NCI-H1694 (cell line): ENCODE measurements at regions not wholly inside any gene's neighbourhood (a gene's known extent, or its start where the extent isn't known, plus 50 kb on each side); places are given as distances from the start of the nearest gene placed in this dataset.
"Not testable (repeated sequence)": the region's sequence is repeated elsewhere in the genome, so short reads cannot be mapped to it uniquely, and the experiment has no call there.

Experiments
- DNase-seq: peaks from one replicate; lab custom pipeline; 2025; lab: John Stamatoyannopoulos, UW

- no peak for DNase-seq
Observed at GRCh38 chr5:117138523-117138922, 563.9 kb upstream of the SEMA6A start.

DNA sequence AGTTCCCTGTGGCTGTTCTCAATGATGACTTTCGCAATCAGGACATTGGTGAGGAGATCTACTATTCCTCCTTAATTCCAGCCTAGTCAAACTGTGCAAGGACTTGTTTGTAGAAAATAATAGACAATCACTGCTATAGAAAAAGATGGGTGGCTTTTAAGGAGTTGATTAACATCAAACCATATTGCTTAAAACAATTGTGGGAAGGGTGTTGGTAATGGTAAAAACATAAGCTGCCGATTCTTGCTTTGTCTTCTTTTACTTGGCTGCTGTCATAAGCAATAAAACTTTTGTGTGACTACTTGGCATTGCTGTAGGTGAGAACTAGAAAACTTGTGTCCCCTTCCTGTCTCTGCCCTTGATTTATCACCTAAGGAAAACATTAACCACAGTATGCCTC is 561.2 kb upstream of the SEMA6A start:
- DNase-seq, result no peak

- no peak for DNase-seq
Observed at GRCh38 chr5:117133198-117133597, 558.6 kb upstream of the SEMA6A start.

DNA sequence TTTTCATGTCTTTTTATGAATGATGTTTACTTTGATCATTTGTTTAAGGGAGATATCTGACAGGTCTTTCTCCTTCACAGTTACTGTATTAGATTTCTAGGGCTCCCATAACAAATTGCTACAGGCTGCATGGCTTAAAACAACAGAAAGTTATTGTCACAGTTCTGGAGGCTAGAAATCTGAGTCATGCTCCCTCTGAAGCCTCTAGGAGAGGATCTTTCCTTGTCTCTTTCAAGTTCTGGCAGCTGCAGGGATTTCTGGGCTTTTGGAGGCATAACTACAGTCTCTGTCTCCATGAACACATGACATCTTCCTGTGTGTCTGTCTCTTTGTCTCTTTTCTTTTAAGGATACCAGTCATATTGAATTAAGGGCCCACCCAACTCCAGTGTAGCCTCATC is 557.3 kb upstream of the SEMA6A start:
- DNase-seq, result no peak

DNA sequence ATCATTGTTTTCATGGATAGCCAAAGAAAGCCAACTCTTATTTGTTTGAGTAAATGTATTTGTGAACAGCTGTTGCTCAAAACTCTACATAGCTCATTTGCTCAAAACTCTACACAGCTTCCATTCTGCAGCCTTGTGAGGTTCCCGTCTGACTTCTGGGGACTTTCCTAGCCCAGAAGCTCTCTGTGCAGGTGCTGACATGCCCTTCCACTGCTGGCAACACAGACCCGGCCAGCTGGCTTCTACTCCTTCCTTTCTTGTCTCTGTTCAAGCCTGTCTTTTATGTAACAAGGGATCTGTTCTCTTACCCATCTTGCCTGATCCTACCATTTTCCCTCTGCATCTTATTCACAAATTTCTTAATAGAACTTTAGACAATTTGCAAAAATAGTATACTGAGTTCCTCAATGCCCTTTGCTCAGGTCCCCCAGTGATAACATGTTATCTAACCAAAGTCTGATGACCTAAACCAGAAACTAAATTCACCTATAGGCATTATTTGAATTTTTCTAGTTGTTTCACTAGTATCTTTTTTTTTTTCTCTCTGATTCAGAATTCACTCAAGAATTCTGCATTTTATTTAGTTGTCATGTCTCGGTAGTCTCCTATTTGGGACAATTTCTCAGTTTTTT is 556.5 kb upstream of the SEMA6A start:
- DNase-seq, result peak; percentile 77

DNA sequence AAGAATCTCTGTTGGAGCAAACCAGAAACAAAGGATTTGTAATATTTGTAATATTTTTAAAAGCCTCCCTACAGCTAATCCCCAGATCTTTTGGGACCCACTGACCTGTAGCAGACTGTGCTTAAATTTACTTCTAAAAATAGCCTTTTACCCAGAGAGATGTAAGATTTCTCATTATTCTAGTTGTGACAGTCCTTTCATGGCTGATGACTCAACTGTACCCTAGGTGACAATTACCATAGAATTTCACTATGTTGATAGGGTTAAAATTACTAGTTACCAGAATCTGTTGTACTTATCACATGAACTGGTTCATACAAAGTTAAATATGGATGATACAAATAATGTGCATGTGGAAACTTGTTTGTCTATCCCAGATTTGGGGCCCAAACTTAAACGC is 543.9 kb upstream of the SEMA6A start:
- DNase-seq, result no peak

GRCh38 chr5:117117314-117117713 is 542.7 kb upstream of the SEMA6A start:
- not testable (repeated sequence) for DNase-seq

DNA sequence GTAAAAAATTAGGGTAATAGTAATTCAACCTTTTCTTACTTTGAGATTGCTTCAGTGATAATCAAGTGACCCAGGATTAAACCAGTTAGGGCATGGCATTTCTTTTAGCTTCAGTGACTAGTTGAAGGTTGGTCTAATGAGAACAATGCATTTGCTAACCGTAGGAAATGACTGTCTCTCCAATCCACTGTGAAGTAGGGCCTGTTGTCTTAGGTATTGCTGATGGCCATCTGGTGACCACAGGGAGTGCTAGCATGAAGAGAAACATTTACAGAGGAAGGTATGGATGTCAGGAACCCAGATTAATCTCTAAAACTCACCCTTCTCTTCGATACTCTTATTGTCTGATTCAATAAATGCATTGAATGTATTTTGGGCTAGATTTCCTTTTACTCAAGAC is 535.9 kb upstream of the SEMA6A start:
- DNase-seq, result no peak

DNA sequence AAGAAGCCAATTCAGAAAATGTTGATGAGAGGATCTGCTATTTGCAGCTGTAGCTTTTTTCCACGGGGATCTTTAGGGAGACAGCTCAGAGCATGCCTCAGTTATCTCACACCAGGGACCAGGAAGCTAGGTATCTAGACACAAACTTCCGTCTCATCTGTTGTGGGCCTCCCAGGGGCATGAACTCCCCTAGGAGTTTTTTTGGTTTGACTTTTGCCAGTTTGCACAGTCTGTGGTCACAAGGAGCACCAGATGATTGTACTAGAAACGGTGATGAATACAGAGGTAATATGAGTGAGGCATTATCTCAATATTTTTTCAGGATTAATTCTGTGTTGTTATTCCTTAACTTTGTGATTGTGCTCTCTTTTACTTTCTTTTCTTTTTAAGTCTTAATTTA is 533.2 kb upstream of the SEMA6A start:
- no peak for DNase-seq

DNA sequence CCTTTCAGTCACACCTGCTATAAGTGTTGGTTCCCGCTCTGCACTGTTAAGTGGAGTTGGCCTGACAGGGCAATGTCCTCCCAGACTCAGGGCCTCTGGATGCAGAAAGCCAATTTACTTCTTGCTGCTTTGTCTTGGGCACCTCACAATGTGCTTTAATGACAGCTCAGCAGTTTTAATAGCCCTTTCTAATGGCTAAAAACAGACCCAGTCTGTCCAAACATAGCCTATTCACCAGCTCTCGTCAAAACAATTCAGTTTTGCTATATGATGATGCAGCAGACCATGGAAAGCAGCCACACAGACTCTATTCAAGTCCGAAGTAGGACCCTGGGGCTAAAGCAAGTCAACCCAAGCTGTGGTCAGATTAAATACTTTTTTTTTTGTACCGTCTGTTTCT is 529.1 kb upstream of the SEMA6A start:
- DNase-seq, result no peak

GRCh38 chr5:117102591-117102990 is 528.0 kb upstream of the SEMA6A start:
- no peak for DNase-seq

- no peak for DNase-seq
Observed at GRCh38 chr5:117100176-117100575, 525.6 kb upstream of the SEMA6A start.

DNA sequence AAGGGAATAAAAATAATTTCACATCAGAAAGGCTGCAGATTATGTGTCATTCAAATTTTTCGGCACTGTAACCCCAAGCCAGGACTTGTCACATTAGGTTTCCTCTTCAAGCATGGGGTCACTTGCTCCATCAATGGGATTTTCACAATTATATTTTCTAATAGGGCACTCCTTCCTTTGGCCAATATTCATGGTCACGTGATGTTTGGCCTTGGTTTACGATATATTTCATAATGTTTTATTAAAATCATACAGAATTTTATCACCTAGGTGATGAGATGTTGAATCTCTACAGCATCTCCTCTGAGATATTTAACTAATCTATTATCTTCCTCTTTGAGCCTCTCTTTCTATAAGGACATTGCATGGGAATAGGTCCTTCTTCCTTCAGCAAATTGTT is 523.5 kb upstream of the SEMA6A start:
- DNase-seq, result no peak

DNA sequence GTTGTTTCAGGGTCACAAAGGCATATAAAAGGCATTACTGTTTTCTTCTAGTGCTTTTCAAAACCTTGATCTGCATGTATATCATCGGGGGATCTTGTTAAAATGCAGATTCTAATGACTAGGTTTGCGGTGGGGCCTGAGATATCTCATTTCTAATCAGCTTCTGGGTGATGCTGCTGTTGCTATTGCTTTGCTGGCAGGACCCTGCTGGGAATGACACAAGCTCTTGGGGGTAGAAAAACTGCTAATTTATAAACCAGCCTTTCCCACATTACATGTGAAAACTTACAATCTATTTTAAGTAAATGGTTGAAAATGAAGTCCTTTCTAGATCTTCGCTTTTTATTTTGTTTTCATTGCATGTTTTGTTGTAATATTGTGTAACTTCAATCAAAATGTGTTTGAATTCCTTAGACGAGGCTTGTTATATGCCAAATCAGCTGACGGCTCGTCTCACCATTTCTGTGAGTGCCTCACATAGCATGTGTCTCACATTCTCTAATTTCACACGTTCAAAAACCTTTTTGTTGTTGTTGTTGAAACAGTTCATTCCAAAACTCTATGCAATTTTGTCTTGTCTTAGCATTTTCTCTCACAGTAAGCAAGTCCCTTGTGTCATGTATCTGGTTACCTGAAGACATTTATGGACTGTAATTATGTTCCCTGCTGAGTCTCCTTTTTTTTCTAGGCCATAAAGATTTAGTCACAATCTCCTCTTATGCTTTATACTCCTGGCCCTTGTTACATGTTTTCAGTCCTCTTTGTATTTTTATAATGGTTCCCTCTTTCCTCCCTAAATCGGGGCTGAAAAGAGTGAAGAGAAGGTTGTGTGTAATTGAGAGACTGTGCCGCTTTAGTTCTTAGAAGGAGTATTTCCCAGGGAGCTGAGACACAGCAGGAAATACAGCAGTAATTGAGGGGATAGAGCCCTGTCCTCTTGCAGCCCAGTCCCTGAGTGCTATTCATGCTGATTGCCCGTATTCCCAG is 521.0 kb upstream of the SEMA6A start:
- no peak for DNase-seq

GRCh38 chr5:117094114-117094815 is 519.6 kb upstream of the SEMA6A start:
- no peak for DNase-seq

DNA sequence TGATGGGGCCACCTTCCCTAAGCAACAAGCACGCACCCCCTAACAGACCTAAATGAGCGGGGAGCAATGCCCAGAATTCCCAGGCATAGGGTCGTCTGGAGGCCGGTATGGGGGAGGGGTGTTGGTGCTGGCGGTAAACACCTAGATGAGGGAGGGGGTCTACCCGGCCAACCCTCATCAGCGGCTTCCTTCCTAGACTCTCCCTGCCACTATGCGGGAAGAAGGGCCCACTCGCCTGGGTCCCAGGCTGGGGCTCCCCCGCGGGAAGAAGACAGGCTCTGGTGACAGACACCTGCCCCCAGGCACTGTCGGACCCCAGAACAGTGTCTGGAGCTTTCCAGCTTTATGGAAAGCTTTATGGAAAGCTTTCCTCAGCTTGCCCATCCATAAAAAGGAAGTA is 519.0 kb upstream of the SEMA6A start:
- DNase-seq, result no peak

GRCh38 chr5:117089001-117089400 is 514.4 kb upstream of the SEMA6A start:
- no peak for DNase-seq

DNA sequence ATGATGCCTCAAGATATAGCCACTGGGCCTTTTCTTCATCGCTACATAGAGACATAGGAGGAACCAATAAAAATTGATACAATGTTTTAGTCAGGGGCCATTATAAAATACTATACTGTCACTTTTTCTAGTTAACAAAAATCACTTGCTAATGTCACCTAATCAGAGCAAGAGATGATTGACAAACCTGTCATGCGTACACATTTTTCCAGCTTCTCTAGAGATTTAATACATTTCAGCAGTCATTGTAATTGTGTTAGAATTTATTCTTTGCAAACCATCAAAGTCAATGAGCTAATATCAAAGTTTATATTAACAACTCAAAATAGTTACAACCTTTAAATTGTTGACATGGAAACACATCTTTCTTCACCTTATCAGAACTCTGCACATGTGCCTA is 513.6 kb upstream of the SEMA6A start:
- no peak for DNase-seq

GRCh38 chr5:117084067-117084466 is 509.4 kb upstream of the SEMA6A start:
- DNase-seq, result no peak

- no peak for DNase-seq
Observed at GRCh38 chr5:117082977-117083376, 508.4 kb upstream of the SEMA6A start.

- no peak for DNase-seq
Observed at GRCh38 chr5:117077142-117077541, 502.5 kb upstream of the SEMA6A start.

DNA sequence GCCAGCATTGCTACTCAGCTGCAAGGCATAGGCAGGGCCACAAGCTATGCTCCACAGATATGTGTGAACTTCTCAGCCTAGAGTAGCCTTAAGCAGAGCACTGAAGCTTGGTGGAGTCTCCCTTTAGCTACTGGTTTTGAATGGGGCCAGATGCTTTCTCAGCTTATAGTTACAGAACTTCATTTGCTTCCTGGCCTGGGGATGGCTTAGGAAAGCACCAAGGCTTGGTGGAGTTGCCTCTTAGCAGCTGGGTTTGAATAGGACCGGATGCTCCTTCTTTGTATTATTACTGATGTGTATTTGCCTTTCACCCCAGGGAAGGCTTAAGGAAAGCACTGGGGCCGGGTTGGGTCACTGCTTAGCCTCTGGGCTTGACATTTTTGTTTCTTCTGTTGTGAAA is 497.8 kb upstream of the SEMA6A start:
- DNase-seq, result no peak

DNA sequence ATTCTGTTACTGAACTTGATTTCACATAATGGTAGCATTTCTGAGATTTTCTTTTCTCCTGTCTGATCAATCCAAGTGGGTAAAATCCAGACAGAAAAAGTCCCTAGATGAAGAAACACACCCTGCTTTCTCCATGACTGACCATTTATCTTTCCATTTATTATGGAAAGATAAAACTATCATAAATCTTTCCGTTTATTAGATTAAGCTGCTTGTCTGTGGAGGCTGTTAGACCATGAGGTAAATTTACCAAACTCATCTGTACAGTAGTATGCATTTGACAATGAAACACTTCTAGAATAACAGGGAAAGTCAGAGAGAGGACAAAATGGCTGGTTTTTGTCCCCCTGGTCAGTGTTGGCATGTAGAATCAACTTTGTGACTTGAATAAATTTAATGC is 491.2 kb upstream of the SEMA6A start:
- DNase-seq, result no peak
